ENCODE measurements at regions not wholly inside any gene's neighbourhood (a gene's known extent, or its start where the extent isn't known, plus 50 kb on each side); places are given as distances from the start of the nearest gene placed in this dataset.

DNA sequence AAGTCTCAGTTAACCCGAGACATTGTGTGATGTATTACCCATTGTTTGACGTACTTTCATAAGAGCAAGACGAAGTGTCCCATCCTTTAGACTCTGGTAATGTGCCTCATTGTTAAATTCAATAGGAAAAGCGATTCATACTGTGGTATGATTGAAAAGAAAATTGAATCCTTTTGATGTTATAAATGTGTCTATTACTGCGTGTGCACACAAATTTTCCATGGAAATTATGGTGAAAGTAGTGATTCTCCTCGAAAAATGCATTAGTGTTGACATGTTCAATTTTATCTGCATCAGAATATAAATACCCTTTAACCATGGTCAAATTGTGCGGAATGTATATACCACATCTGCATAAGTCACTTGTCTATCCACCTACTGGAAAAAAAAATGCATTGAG is 386.8 kb downstream of the INSC start:
- TF ChIP-seq POLR2A (IDR thresholded peaks at IDR 0.05) (no peak), POLR2AphosphoS5 (IDR thresholded peaks at IDR 0.05) (no peak)
- TF ChIP-seq, protein P1, sequence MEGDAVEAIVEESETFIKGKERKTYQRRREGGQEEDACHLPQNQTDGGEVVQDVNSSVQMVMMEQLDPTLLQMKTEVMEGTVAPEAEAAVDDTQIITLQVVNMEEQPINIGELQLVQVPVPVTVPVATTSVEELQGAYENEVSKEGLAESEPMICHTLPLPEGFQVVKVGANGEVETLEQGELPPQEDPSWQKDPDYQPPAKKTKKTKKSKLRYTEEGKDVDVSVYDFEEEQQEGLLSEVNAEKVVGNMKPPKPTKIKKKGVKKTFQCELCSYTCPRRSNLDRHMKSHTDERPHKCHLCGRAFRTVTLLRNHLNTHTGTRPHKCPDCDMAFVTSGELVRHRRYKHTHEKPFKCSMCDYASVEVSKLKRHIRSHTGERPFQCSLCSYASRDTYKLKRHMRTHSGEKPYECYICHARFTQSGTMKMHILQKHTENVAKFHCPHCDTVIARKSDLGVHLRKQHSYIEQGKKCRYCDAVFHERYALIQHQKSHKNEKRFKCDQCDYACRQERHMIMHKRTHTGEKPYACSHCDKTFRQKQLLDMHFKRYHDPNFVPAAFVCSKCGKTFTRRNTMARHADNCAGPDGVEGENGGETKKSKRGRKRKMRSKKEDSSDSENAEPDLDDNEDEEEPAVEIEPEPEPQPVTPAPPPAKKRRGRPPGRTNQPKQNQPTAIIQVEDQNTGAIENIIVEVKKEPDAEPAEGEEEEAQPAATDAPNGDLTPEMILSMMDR (IDR thresholded peaks at IDR 0.05): no peak

All from breast epithelium (tissue), 3 donors.